Stomach (tissue), 8 donors: ENCODE measurements at regions not wholly inside any gene's neighbourhood (a gene's known extent, or its start where the extent isn't known, plus 50 kb on each side); places are given as distances from the start of the nearest gene placed in this dataset.

Experiments
- DNase-seq, 2 donors: peaks; one replicate each; pipeline versions ENCODE4 v3.0.0 to v3.0.0-alpha.2; 2013 to 2019
- H3K27ac ChIP-seq, 5 donors: fragments of 200-600 bp in 4 of 5; sonication (generic) in 4 of 5; one replicate each; pipeline ENCODE4 v1.5.1; 2013 to 2019; ENCODE audit warnings: mild to moderate bottlenecking in 1 of 5, moderate library complexity in 1 of 5
- H3K27me3 ChIP-seq, 3 donors: fragments of 200-600 bp; sonication (generic); one replicate each; pipeline ENCODE4 v1.5.1; 2017 to 2019; ENCODE audit warnings: mixed run types in 1 of 3
- H3K36me3 ChIP-seq, 4 donors: fragments of 200-600 bp; sonication (generic); 1 replicate in 3 of 4; 2 replicates in 1 of 4; pipeline ENCODE4 v1.5.1; 2016 to 2019
- H3K4me1 ChIP-seq, 4 donors: fragments of 200-600 bp; sonication (generic); one replicate each; pipeline ENCODE4 v1.5.1; 2016 to 2019
- H3K4me3 ChIP-seq, 4 donors: fragments of 200-600 bp; sonication (generic) in 3 of 4; one replicate each; pipeline ENCODE4 v1.5.1; 2016 to 2019; ENCODE audit warnings: mild to moderate bottlenecking in 1 of 4
- H3K9me3 ChIP-seq, 4 donors: fragments of 200-600 bp; sonication (generic); one replicate each; pipeline ENCODE4 v1.5.1; 2016 to 2019
- CTCF ChIP-seq, 7 experiments: fragments of 450-650 bp in 4 of 7; fragments of 200-600 bp in 3 of 7; sonication (generic) in 3 of 7; IDR thresholded peaks; one replicate each; pipeline ENCODE4 v1.5.1; 2016 to 2019; ENCODE audit warnings: antibody characterized with exemption in 7 of 7, control low read depth in 2 of 7, mild to moderate bottlenecking in 1 of 7
- EP300 ChIP-seq: sonication (generic); formaldehyde crosslinking; IDR thresholded peaks from one replicate; pipeline ENCODE4 v1.6.1; 2017; ENCODE audit warnings: antibody characterized with exemption
- POLR2A ChIP-seq, 4 donors: fragments of 450-650 bp; IDR thresholded peaks; one replicate each; pipeline ENCODE4 v1.6.1; 2016; ENCODE audit warnings: antibody characterized with exemption in 4 of 4, control low read depth in 2 of 4, mild to moderate bottlenecking in 1 of 4, moderate library complexity in 1 of 4
- POLR2AphosphoS5 ChIP-seq, 3 donors: sonication (generic); formaldehyde crosslinking; IDR thresholded peaks; one replicate each; pipeline ENCODE4 v1.6.1; 2016; ENCODE audit warnings: antibody characterized with exemption in 3 of 3
- WGBS, 5 donors: extraction: QIAGEN DNeasy Blood & Tissue Kit in 3 of 5; methylation state at CpG; one replicate each; pipeline versions ENCODE4 v1.1.5 to v1.1.7; 2013 to 2018; 5-methylcytosine and 5-hydroxymethylcytosine counted together
- intact Hi-C: fragments of 100-400 bp; cut with DNase I; formaldehyde crosslinking; loops from one replicate; pipeline ENCODE4 v1.15.1; 2023; ENCODE audit warnings: low total_unique reads
- donor health status: healthy with polysubstance abuse.
- donor health status: Bipolar disorder and iron deficiency.
- donor health status: healthy.

- WGBS, 5 donors = 85 to 92% (median 92%) methylated on average over 5 of the region's 5 CpGs
- Histone ChIP-seq H3K36me3 (no peaks in the 10 kb centered on the region), H3K27me3 (peaks cover 0 to 17% (median 0%) of the 10 kb centered on the region in 3 donors), H3K4me3 (no peak overlapping the region), H3K4me1 (no peaks in the 10 kb centered on the region), H3K9me3 (peaks cover 0 to 5% (median 0%) of the 10 kb centered on the region in 4 donors), H3K27ac (no peak overlapping the region)
- intact Hi-C loops = no loop called here
- no peak for TF ChIP-seq POLR2AphosphoS5 (IDR thresholded peaks at IDR 0.05)
- TF ChIP-seq CTCF (IDR thresholded peaks at IDR 0.05) = no peak
- TF ChIP-seq POLR2A (IDR thresholded peaks at IDR 0.05) = no peak
- TF ChIP-seq EP300 = no peak
- no peak for DNase-seq
Observed at GRCh38 chr19:31538879-31539278, 189.6 kb upstream of the TSHZ3 start.

- no peak for DNase-seq
- Histone ChIP-seq H3K4me1 (no peaks in the 10 kb centered on the region), H3K4me3 (no peak overlapping the region), H3K9me3 (peaks cover 0 to 5% (median 0%) of the 10 kb centered on the region in 4 donors), H3K27ac (no peak overlapping the region), H3K27me3 (peaks cover 0 to 20% (median 0%) of the 10 kb centered on the region in 3 donors), H3K36me3 (no peaks in the 10 kb centered on the region)
- TF ChIP-seq EP300 (no peak), POLR2A (IDR thresholded peaks at IDR 0.05) (no peak), CTCF (IDR thresholded peaks at IDR 0.05) (no peak), POLR2AphosphoS5 (IDR thresholded peaks at IDR 0.05) (no peak)
- 77 to 88% (median 79%) methylated on average over 6 of the region's 6 CpGs for WGBS, 5 donors
- intact Hi-C loops = no loop called here
Observed at GRCh38 chr19:31539386-31539785, 190.2 kb upstream of the TSHZ3 start.

GRCh38 chr19:31541396-31541795 lies 192.2 kb upstream of the TSHZ3 start:
- H3K4me3 ChIP-seq = no peak overlapping the region
- no peaks in the 10 kb centered on the region for H3K4me1 ChIP-seq
- H3K27me3 ChIP-seq = peaks cover 0 to 26% (median 0%) of the 10 kb centered on the region in 3 donors
- intact Hi-C loops = no loop called here
- TF ChIP-seq POLR2AphosphoS5 (IDR thresholded peaks at IDR 0.05) (no peak), EP300 (no peak), CTCF (IDR thresholded peaks at IDR 0.05) (no peak), POLR2A (IDR thresholded peaks at IDR 0.05) (no peak)
- H3K36me3 ChIP-seq = no peaks in the 10 kb centered on the region
- 13 to 21% (median 18%) methylated on average over 2 of the region's 2 CpGs for WGBS, 5 donors
- no peak for DNase-seq
- no peak overlapping the region for H3K27ac ChIP-seq
- H3K9me3 ChIP-seq = peaks cover 0 to 5% (median 0%) of the 10 kb centered on the region in 4 donors

GRCh38 chr19:31543456-31543855 lies 194.2 kb upstream of the TSHZ3 start:
- Histone ChIP-seq H3K27ac (no peak overlapping the region), H3K4me1 (no peaks in the 10 kb centered on the region), H3K4me3 (no peak overlapping the region), H3K27me3 (peaks cover 0 to 24% (median 0%) of the 10 kb centered on the region in 3 donors), H3K9me3 (peaks cover 0 to under 1% (median 0%) of the 10 kb centered on the region in 4 donors), H3K36me3 (no peaks in the 10 kb centered on the region)
- no peak for DNase-seq
- intact Hi-C loops = no loop called here
- WGBS, 5 donors = 75 to 91% (median 85%) methylated on average over 4 to 5 of the region's 5 CpGs
- no peak for TF ChIP-seq POLR2A (IDR thresholded peaks at IDR 0.05)
- TF ChIP-seq CTCF (IDR thresholded peaks at IDR 0.05) = no peak
- no peak for TF ChIP-seq EP300
- no peak for TF ChIP-seq POLR2AphosphoS5 (IDR thresholded peaks at IDR 0.05)
